GM23338 (cell line): ENCODE measurements at regions not wholly inside any gene's neighbourhood (a gene's known extent, or its start where the extent isn't known, plus 50 kb on each side); places are given as distances from the start of the nearest gene placed in this dataset.

Experiments used
- ATAC-seq: fragments of 200-7000 bp; cut with Tn5 transposase; 3 replicates; pipeline ENCODE4 v1.9.1; 2020
- DNase-seq: peaks from one replicate; pipeline ENCODE4 v3.0.0-alpha.2; 2015; ENCODE audit warnings: low spot score
- H2AFZ ChIP-seq: fragments of 200-600 bp; sonication (generic); 2 replicates; pipeline ENCODE4 v1.8.0; 2016; ENCODE audit warnings: antibody characterized with exemption, mild to moderate bottlenecking, moderate library complexity
- H3F3A ChIP-seq: fragments of 200-600 bp; sonication (generic); replicated peaks from 2 replicates; pipeline ENCODE4 v1.8.0; 2017; ENCODE audit warnings: antibody characterized with exemption, mixed run types, low read depth
- H3K27ac ChIP-seq: fragments of 200-600 bp; sonication (generic); 2 replicates; pipeline ENCODE4 v1.6.1; 2016; ENCODE audit warnings: low read depth
- H3K27me3 ChIP-seq: fragments of 200-600 bp; sonication (generic); 2 replicates; pipeline ENCODE4 v1.8.0; 2016; ENCODE audit warnings: mild to moderate bottlenecking, mixed run types, moderate library complexity; ENCODE audit not compliant: insufficient read depth
- H3K36me3 ChIP-seq: fragments of 200-600 bp; sonication (generic); 2 replicates; pipeline ENCODE4 v1.8.0; 2016; ENCODE audit warnings: mild to moderate bottlenecking; ENCODE audit not compliant: insufficient read depth
- H3K4me1 ChIP-seq: fragments of 200-600 bp; sonication (generic); 2 replicates; pipeline ENCODE4 v1.8.0; 2016; ENCODE audit warnings: mild to moderate bottlenecking, moderate library complexity; ENCODE audit not compliant: insufficient read depth
- H3K4me2 ChIP-seq: fragments of 200-600 bp; sonication (generic); 2 replicates; pipeline ENCODE4 v1.7.1; 2017; ENCODE audit warnings: mixed run types
- H3K4me3 ChIP-seq: fragments of 200-600 bp; sonication (generic); 2 replicates; pipeline ENCODE4 v1.6.1; 2016; ENCODE audit warnings: mixed run types
- H3K79me2 ChIP-seq: fragments of 200-600 bp; sonication (generic); replicated peaks from 2 replicates; pipeline ENCODE4 v1.8.0; 2017; ENCODE audit warnings: mild to moderate bottlenecking; ENCODE audit not compliant: insufficient read depth
- H3K9me2 ChIP-seq: fragments of 200-600 bp; sonication (generic); 2 replicates; pipeline ENCODE4 v1.8.0; 2017; ENCODE audit not compliant: insufficient read depth
- H4K20me1 ChIP-seq: fragments of 200-600 bp; sonication (generic); replicated peaks from 2 replicates; pipeline ENCODE4 v1.8.0; 2017; ENCODE audit warnings: mild to moderate bottlenecking; ENCODE audit not compliant: insufficient read depth
- H3K27ac Mint-ChIP-seq: 2 replicates; pipeline ENCODE4 v1.8.0; 2020; ENCODE audit warnings: inconsistent platforms, mild to moderate bottlenecking, moderate library complexity, mixed read lengths
- H3K27me3 Mint-ChIP-seq: 3 replicates; pipeline ENCODE4 v1.8.0; 2022; ENCODE audit warnings: low read depth, mild to moderate bottlenecking, moderate library complexity, mixed read lengths, inconsistent platforms; ENCODE audit not compliant: insufficient read depth, poor library complexity
- H3K36me3 Mint-ChIP-seq: 3 replicates; pipeline ENCODE4 v1.8.0; 2021; ENCODE audit warnings: low read depth, mild to moderate bottlenecking, inconsistent platforms, moderate library complexity, mixed read lengths
- H3K4me1 Mint-ChIP-seq: 3 replicates; pipeline ENCODE4 v1.8.0; 2020; ENCODE audit warnings: mild to moderate bottlenecking, inconsistent platforms, mixed read lengths
- H3K4me3 Mint-ChIP-seq: 3 replicates; pipeline ENCODE4 v1.8.0; 2021; ENCODE audit warnings: moderate library complexity, mild to moderate bottlenecking, inconsistent platforms, mixed read lengths
- H3K9me3 Mint-ChIP-seq: 3 replicates; pipeline ENCODE4 v1.8.0; 2020; ENCODE audit warnings: moderate library complexity, mild to moderate bottlenecking, inconsistent platforms, mixed read lengths
- CREB1 ChIP-seq: fragments of 250-450 bp; sonication (Bioruptor Pico); IDR thresholded peaks from 2 replicates; pipeline ENCODE4 v1.5.0; 2020; ENCODE audit warnings: low read depth, mild to moderate bottlenecking, moderate library complexity
- EZH2phosphoT487 ChIP-seq: fragments of 200-600 bp; sonication (generic); IDR thresholded peaks from one replicate; pipeline ENCODE4 v1.8.1; 2018; ENCODE audit warnings: antibody characterized with exemption; ENCODE audit not compliant: unreplicated experiment
- JUNB ChIP-seq: IDR thresholded peaks from one replicate; pipeline ENCODE4 v1.6.1; 2016; ENCODE audit warnings: antibody characterized with exemption; ENCODE audit not compliant: unreplicated experiment
- NANOG ChIP-seq: IDR thresholded peaks from 2 replicates; pipeline ENCODE4 v1.6.1; 2016; ENCODE audit warnings: antibody characterized with exemption, borderline replicate concordance
- POLR2AphosphoS5 ChIP-seq: IDR thresholded peaks from 2 replicates; pipeline ENCODE4 v1.6.1; 2016; ENCODE audit warnings: antibody characterized with exemption, low read depth
- REST ChIP-seq: IDR thresholded peaks from one replicate; pipeline ENCODE4 v1.6.1; 2018; ENCODE audit warnings: antibody characterized with exemption; ENCODE audit not compliant: unreplicated experiment
- STAT1 ChIP-seq: IDR thresholded peaks from one replicate; pipeline ENCODE4 v1.6.1; 2016; ENCODE audit warnings: antibody characterized with exemption; ENCODE audit not compliant: unreplicated experiment
- ZNF331 ChIP-seq: fragments of 250-450 bp; sonication (Bioruptor Pico); IDR thresholded peaks from 2 replicates; pipeline ENCODE4 v1.5.0; 2020; ENCODE audit warnings: low read depth, mild to moderate bottlenecking, moderate library complexity
- TF ChIP-seq, protein P1 (sequence below): IDR thresholded peaks from 2 replicates; pipeline ENCODE4 v1.6.1; 2016; ENCODE audit warnings: antibody characterized with exemption
- TF ChIP-seq, protein P2 (sequence below), 2 experiments: fragments of 200-600 bp in 1 of 2; sonication (generic) in 1 of 2; conservative IDR thresholded peaks; 2 replicates each; pipeline versions ENCODE4 v1.5.1 to v1.6.1; 2016 to 2017; ENCODE audit warnings: antibody characterized with exemption in 2 of 2, low read depth in 2 of 2, mild to moderate bottlenecking in 2 of 2, moderate library complexity in 1 of 2

DNA sequence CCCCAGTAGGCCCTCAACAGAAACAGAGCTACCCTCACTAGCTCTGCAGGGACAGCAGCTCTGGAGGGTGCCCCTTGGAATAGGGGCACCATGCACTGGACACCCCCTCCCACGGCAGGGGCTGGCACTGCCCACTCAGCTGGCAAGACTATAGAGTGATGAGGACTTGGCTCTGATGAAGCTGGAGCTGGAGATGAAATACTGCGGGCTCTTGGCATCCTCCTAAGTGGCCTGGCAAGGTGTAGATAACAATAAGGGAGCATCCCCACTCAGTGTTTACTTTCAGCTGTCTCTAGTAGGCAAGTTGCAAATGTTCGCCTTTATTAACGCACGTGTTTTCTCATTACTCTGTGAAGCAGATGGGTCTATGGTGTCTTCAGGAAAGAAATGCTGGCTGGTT is 92.7 kb downstream of the PDCL3 start (continued):
- TF ChIP-seq REST = no peak
- no peak for TF ChIP-seq STAT1
- TF ChIP-seq CREB1 = no peak
- TF ChIP-seq POLR2AphosphoS5 = no peak
- TF ChIP-seq, protein P1, sequence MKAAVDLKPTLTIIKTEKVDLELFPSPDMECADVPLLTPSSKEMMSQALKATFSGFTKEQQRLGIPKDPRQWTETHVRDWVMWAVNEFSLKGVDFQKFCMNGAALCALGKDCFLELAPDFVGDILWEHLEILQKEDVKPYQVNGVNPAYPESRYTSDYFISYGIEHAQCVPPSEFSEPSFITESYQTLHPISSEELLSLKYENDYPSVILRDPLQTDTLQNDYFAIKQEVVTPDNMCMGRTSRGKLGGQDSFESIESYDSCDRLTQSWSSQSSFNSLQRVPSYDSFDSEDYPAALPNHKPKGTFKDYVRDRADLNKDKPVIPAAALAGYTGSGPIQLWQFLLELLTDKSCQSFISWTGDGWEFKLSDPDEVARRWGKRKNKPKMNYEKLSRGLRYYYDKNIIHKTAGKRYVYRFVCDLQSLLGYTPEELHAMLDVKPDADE = no peak
- TF ChIP-seq JUNB = no peak
- TF ChIP-seq EZH2phosphoT487 = no peak
- TF ChIP-seq ZNF331 (CRISPR knock-in tag) = no peak
- TF ChIP-seq NANOG = no peak
- TF ChIP-seq, protein P2, sequence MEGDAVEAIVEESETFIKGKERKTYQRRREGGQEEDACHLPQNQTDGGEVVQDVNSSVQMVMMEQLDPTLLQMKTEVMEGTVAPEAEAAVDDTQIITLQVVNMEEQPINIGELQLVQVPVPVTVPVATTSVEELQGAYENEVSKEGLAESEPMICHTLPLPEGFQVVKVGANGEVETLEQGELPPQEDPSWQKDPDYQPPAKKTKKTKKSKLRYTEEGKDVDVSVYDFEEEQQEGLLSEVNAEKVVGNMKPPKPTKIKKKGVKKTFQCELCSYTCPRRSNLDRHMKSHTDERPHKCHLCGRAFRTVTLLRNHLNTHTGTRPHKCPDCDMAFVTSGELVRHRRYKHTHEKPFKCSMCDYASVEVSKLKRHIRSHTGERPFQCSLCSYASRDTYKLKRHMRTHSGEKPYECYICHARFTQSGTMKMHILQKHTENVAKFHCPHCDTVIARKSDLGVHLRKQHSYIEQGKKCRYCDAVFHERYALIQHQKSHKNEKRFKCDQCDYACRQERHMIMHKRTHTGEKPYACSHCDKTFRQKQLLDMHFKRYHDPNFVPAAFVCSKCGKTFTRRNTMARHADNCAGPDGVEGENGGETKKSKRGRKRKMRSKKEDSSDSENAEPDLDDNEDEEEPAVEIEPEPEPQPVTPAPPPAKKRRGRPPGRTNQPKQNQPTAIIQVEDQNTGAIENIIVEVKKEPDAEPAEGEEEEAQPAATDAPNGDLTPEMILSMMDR (conservative IDR thresholded peaks at IDR 0.05; ENCODE audit: low read depth in 2 of 2) = no peak

- DNase-seq = no peak
- no peaks in the 10 kb centered on the region for H4K20me1 ChIP-seq
- H3K36me3 ChIP-seq = no peaks in the 10 kb centered on the region
- H3F3A ChIP-seq = no peaks in the 10 kb centered on the region
- ATAC-seq = no peak
- H3K27ac ChIP-seq = no peak overlapping the region
- H3K4me2 ChIP-seq = no peak overlapping the region
- no peak overlapping the region for H3K4me3 ChIP-seq
- no peaks in the 10 kb centered on the region for H3K27me3 Mint-ChIP-seq
- peaks cover 6% of the 10 kb centered on the region; the same call in 1 of the 2 replicates for H3K9me2 ChIP-seq
- no peaks in the 10 kb centered on the region for H3K36me3 Mint-ChIP-seq
- H3K4me1 Mint-ChIP-seq = no peaks in the 10 kb centered on the region
- TF ChIP-seq POLR2AphosphoS5 = no peak
- H3K79me2 ChIP-seq = no peaks in the 10 kb centered on the region
- no peaks in the 10 kb centered on the region; the same call in 2 of the 3 replicates for H3K9me3 Mint-ChIP-seq
- H3K4me3 Mint-ChIP-seq = no peak overlapping the region
- no peak overlapping the region for H2AFZ ChIP-seq
- no peaks in the 10 kb centered on the region for H3K27me3 ChIP-seq
- H3K27ac Mint-ChIP-seq = no peak overlapping the region
- H3K4me1 ChIP-seq = no peaks in the 10 kb centered on the region
Measured at GRCh38 chr2:100655936-100656534, 93.2 kb downstream of the PDCL3 start.
